Spleen (tissue), 7 donors: ENCODE measurements at regions not wholly inside any gene's neighbourhood (a gene's known extent, or its start where the extent isn't known, plus 50 kb on each side); places are given as distances from the start of the nearest gene placed in this dataset.

Source experiments
- POLR2AphosphoS5 ChIP-seq, 3 donors: sonication (generic); formaldehyde crosslinking; IDR thresholded peaks; one replicate each; pipeline ENCODE4 v1.5.1; 2017; ENCODE audit warnings: antibody characterized with exemption in 3 of 3
- TF ChIP-seq, protein P1 (sequence below), 11 experiments: fragments of 200-600 bp in 7 of 11; fragments of 450-650 bp in 4 of 11; sonication (generic) in 4 of 11; IDR thresholded peaks in 8 of 11; conservative IDR thresholded peaks in 3 of 11; 1 replicate in 7 of 11; 2 replicates in 4 of 11; pipeline versions ENCODE4 v1.4.0 to v1.8.0; 2016 to 2021; ENCODE audit warnings: antibody characterized with exemption in 11 of 11, inconsistent platforms in 4 of 11, mild to moderate bottlenecking in 1 of 11
- donor health status: DM: no; HTN: no; CAD: no; lungs with moderate emphysema.
- donor health status: DM: no; HTN: no; CAD: no.
- donor health status: DM: no; HTN: no; CAD: no.

DNA sequence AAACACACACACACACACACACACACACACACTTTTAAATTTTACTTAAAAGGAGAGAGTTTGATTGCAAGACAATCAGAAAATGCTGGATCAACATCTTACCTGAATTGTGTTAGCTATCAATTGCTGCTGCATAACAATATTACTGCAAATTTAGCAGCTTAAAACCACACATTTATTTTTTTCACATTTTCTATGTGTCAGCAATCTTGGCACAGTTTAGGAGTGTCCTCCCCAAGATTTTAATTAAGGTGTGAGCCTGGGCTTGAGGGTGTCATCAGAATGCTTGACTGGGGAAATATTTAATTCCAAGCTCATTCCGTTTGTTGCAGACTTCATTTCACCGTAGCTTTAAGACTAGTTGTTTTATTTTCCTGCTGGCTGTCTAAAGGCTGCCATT, 431.0 kb upstream of the GJE1 start:
- no peak for TF ChIP-seq POLR2AphosphoS5 (IDR thresholded peaks at IDR 0.05)
- TF ChIP-seq, protein P1, sequence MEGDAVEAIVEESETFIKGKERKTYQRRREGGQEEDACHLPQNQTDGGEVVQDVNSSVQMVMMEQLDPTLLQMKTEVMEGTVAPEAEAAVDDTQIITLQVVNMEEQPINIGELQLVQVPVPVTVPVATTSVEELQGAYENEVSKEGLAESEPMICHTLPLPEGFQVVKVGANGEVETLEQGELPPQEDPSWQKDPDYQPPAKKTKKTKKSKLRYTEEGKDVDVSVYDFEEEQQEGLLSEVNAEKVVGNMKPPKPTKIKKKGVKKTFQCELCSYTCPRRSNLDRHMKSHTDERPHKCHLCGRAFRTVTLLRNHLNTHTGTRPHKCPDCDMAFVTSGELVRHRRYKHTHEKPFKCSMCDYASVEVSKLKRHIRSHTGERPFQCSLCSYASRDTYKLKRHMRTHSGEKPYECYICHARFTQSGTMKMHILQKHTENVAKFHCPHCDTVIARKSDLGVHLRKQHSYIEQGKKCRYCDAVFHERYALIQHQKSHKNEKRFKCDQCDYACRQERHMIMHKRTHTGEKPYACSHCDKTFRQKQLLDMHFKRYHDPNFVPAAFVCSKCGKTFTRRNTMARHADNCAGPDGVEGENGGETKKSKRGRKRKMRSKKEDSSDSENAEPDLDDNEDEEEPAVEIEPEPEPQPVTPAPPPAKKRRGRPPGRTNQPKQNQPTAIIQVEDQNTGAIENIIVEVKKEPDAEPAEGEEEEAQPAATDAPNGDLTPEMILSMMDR (IDR thresholded peaks at IDR 0.05 in 8 of 11, conservative IDR thresholded peaks at IDR 0.05 in 3 of 11), result no peak
